Endothelial cell of umbilical vein (primary cell): ENCODE measurements at regions not wholly inside any gene's neighbourhood (a gene's known extent, or its start where the extent isn't known, plus 50 kb on each side); places are given as distances from the start of the nearest gene placed in this dataset.

ENCODE experiments used
- CTCF ChIP-seq, 2 donors: IDR thresholded peaks; 1 replicate in 1 of 2; 2 replicates in 1 of 2; pipeline ENCODE4 v1.5.1; 2011; ENCODE audit warnings: low read length in 2 of 2, mild to moderate bottlenecking in 2 of 2, moderate library complexity in 2 of 2, control low read depth in 1 of 2, inconsistent platforms in 1 of 2, low read depth in 1 of 2; ENCODE audit not compliant: insufficient read depth in 1 of 2; ENCODE audit errors: extremely low read depth in 1 of 2
- EZH2 ChIP-seq: IDR thresholded peaks from 2 replicates; pipeline ENCODE4 v1.6.1; 2012; ENCODE audit warnings: borderline replicate concordance, low read depth, mild to moderate bottlenecking, moderate library complexity, low read length, inconsistent platforms; ENCODE audit not compliant: severe bottlenecking
- POLR2A ChIP-seq: IDR thresholded peaks from 2 replicates; pipeline ENCODE4 v1.6.1; 2012; ENCODE audit warnings: low read depth, mild to moderate bottlenecking, control low read depth, low read length
- POLR2AphosphoS5 ChIP-seq: IDR thresholded peaks from 2 replicates; pipeline ENCODE4 v1.6.1; 2012; ENCODE audit warnings: low read depth, mild to moderate bottlenecking, control low read depth, low read length, moderate library complexity; ENCODE audit not compliant: insufficient read depth
- TF ChIP-seq, protein P1 (sequence below): IDR thresholded peaks from 2 replicates; pipeline ENCODE4 v1.6.1; 2011; ENCODE audit not compliant: insufficient read depth, insufficient read length

- TF ChIP-seq, protein P1, sequence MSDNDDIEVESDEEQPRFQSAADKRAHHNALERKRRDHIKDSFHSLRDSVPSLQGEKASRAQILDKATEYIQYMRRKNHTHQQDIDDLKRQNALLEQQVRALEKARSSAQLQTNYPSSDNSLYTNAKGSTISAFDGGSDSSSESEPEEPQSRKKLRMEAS, result no peak
- TF ChIP-seq CTCF (IDR thresholded peaks at IDR 0.05; ENCODE audit: extremely low read depth in 1 of 2, insufficient read depth in 1 of 2, low read depth in 1 of 2, low read length in 2 of 2) (no peak), EZH2 (no peak), POLR2A (no peak), POLR2AphosphoS5 (no peak)
Observed at GRCh38 chr6:53983301-53983700, 127.9 kb upstream of the MLIP start.
